ENCODE measurements at regions not wholly inside any gene's neighbourhood (a gene's known extent, or its start where the extent isn't known, plus 50 kb on each side); places are given as distances from the start of the nearest gene placed in this dataset.

DNA sequence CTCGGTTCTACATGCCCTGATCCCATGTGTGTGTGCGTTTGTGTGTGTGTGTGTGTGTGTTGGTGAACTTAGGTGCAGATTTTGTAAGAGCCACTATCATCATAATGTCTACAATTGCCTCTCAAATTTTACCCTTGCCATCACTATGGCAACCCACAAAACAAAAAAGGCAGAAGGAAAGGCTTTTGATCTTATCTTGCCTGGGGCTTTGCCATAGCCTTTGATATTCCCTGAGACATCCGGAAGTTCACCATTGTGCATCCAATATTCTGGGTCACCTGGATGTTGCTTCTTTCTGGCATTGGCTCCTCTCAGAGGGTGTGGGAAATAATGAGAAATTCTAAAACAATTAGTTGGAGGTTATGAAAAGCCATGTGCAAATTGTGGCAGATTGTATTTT lies 114.7 kb downstream of the HAPSTR1 start:
- TF ChIP-seq FOXJ3 (CRISPR knock-in tag; IDR thresholded peaks at IDR 0.05; ENCODE audit: borderline replicate concordance) = no peak
- TF ChIP-seq, protein P1, sequence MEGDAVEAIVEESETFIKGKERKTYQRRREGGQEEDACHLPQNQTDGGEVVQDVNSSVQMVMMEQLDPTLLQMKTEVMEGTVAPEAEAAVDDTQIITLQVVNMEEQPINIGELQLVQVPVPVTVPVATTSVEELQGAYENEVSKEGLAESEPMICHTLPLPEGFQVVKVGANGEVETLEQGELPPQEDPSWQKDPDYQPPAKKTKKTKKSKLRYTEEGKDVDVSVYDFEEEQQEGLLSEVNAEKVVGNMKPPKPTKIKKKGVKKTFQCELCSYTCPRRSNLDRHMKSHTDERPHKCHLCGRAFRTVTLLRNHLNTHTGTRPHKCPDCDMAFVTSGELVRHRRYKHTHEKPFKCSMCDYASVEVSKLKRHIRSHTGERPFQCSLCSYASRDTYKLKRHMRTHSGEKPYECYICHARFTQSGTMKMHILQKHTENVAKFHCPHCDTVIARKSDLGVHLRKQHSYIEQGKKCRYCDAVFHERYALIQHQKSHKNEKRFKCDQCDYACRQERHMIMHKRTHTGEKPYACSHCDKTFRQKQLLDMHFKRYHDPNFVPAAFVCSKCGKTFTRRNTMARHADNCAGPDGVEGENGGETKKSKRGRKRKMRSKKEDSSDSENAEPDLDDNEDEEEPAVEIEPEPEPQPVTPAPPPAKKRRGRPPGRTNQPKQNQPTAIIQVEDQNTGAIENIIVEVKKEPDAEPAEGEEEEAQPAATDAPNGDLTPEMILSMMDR (IDR thresholded peaks at IDR 0.05) = no peak
- no peak for TF ChIP-seq TEAD4 (CRISPR knock-in tag; IDR thresholded peaks at IDR 0.05)
- TF ChIP-seq, protein P2, sequence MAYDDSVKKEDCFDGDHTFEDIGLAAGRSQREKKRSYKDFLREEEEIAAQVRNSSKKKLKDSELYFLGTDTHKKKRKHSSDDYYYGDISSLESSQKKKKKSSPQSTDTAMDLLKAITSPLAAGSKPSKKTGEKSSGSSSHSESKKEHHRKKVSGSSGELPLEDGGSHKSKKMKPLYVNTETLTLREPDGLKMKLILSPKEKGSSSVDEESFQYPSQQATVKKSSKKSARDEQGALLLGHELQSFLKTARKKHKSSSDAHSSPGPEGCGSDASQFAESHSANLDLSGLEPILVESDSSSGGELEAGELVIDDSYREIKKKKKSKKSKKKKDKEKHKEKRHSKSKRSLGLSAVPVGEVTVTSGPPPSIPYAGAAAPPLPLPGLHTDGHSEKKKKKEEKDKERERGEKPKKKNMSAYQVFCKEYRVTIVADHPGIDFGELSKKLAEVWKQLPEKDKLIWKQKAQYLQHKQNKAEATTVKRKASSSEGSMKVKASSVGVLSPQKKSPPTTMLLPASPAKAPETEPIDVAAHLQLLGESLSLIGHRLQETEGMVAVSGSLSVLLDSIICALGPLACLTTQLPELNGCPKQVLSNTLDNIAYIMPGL (CRISPR knock-in tag; IDR thresholded peaks at IDR 0.05) = no peak

Measured in WTC11 (cell line).